VCaP (cell line): ENCODE measurements at regions not wholly inside any gene's neighbourhood (a gene's known extent, or its start where the extent isn't known, plus 50 kb on each side); places are given as distances from the start of the nearest gene placed in this dataset.
A peak's percentile ranks its signal among the peaks of the same experiment; 100 is the strongest.
"Not testable (repeated sequence)": the region's sequence is repeated elsewhere in the genome, so short reads cannot be mapped to it uniquely, and the experiment has no call there.

ENCODE experiments used
- H3K27ac ChIP-seq: fragments of 450-650 bp; 2 replicates; pipeline ENCODE4 v1.5.1; 2017
- TF ChIP-seq, protein P1 (sequence below): fragments of 450-650 bp; conservative IDR thresholded peaks from 2 replicates; pipeline ENCODE4 v1.5.1; 2017; ENCODE audit warnings: mild to moderate bottlenecking, moderate library complexity

DNA sequence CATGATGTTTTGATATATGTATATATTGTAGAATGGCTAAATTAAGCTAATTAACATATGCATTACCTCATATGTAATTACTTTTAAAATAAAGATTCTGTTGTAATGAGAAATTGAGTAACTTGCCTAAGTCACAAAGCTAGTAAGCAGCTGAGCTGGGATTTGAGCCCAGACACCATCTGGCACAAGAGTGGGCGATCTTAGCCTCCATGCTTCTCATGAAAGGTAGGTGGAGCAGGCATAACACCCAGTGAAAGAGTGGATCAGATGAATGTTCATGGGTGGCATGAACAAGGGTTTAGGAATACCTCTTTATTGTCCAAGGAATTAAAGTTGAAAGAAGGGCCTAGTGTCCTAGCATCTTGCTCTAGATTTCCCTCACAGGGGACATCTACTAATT is 365.4 kb downstream of the TFAP2B start:
- TF ChIP-seq, protein P1, sequence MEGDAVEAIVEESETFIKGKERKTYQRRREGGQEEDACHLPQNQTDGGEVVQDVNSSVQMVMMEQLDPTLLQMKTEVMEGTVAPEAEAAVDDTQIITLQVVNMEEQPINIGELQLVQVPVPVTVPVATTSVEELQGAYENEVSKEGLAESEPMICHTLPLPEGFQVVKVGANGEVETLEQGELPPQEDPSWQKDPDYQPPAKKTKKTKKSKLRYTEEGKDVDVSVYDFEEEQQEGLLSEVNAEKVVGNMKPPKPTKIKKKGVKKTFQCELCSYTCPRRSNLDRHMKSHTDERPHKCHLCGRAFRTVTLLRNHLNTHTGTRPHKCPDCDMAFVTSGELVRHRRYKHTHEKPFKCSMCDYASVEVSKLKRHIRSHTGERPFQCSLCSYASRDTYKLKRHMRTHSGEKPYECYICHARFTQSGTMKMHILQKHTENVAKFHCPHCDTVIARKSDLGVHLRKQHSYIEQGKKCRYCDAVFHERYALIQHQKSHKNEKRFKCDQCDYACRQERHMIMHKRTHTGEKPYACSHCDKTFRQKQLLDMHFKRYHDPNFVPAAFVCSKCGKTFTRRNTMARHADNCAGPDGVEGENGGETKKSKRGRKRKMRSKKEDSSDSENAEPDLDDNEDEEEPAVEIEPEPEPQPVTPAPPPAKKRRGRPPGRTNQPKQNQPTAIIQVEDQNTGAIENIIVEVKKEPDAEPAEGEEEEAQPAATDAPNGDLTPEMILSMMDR = no peak
- H3K27ac ChIP-seq = no peak overlapping the region

DNA sequence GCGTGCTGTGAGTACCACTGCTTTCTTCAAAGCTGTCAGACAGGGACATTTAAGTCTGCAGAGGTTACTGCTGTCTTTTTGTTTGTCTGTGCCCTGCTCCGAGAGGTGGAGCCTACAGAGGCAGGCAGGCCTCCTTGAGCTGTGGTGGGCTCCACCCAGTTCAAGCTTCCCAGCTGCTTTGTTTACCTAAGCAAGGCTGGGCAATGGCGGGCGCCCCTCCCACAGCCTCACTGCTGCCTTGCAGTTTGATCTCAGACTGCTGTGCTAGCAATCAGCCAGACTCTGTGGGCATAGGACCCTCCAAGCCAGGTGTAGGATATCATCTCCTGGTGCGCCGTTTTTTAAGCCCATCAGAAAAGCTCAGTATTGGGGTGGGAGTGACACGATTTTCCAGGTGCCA is 374.5 kb downstream of the TFAP2B start:
- not testable (repeated sequence) for H3K27ac ChIP-seq

DNA sequence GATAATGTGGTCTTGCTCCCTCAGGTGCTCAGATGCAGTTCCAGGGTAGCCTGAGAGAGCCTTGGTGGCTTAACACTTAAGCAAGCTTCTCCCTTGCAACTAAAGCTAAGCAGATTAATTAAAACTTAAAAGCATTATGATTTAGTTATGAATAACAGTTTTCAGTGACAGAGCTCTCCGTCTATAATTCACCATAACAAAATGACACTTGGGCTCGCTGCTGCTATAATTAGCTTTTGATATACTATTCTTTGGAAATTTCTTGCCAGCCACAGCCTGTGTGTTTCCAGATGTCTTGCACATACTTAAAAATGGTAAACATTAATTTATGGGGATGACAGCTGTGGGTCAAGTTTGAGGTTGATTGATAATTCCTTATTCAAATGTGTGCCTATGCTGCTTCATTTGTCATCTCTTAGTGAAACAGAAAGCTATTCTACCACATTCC is 380.5 kb downstream of the TFAP2B start:
- H3K27ac ChIP-seq = no peak overlapping the region
- TF ChIP-seq, protein P1 = no peak

DNA sequence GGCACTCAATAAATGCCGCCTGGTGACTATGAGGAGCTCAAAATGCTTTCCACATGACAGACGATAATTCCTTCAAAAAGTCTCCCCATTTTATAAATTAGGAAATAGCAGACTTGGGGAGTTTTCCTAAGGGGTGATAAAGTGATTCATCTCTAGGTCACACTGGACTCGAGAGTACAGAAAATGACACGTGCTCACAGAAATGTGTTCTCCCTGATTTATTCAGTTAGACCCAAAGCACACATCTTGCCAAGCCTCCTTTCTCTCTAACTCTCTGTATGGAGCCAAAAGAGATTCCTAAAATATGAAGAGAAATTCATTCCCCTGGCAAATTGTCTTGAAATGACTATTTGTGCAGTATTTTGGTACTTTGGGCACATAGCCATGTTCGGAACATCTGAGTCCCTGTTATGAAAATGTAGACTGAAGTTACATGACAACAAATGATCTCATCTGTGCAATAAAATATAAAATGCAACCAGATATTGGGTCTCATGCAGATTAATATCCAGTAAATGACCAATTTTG is 381.1 kb downstream of the TFAP2B start:
- no peak overlapping the region for H3K27ac ChIP-seq
- TF ChIP-seq, protein P1 = no peak

DNA sequence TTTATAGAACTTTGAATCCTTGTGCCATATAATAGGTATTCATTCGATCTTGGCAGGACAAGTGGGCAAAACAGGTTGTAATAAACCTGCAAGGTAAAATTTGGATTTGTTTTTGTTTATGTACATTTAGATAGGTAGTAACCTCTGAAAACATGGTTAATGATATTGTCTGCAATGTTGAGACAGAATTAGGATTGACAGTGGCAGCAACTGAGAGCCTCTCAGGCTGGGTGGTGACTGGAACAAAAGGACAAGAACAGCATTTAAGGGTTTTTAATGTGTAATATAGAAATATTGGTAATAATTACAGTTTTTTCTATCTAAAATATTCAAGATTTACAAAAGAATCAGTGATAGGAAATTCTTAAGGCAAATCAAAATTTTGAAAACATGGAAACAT is 382.0 kb downstream of the TFAP2B start:
- H3K27ac ChIP-seq = no peak overlapping the region
- TF ChIP-seq, protein P1 = no peak

DNA sequence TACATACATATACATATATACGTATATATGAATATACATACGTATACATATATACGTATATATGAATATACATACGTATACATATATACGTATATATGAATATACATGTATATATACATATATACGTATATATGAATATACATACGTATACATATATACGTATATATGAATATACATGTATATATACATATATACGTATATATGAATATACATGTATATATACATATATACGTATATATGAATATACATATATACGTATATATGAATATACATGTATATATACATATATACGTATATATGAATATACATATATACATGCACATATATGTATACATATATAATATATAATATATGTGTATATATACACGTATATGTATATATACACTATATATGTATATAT is 384.0 kb downstream of the TFAP2B start:
- not testable (repeated sequence) for H3K27ac ChIP-seq

DNA sequence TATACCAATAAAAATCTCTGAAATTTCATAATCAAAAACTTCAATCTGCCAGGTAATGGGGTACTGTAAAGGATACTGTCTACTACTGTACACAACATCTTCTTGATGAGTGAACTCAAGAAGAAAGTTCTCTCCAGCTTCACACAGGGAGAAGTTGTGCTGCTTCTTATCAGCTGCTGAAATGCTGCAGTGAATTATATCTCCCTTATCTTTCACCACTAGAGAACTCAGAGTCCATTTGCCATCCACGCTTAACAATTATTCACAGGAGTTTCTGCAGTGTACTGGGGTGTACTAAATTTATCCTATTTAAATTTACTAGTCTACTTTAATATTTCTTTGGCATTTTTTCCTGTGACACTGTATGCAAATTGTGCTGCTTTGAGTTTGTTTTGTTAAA is 384.8 kb downstream of the TFAP2B start:
- TF ChIP-seq, protein P1 = no peak
- peak overlapping the region; percentile 38; the same call in 1 of the 2 replicates for H3K27ac ChIP-seq

DNA sequence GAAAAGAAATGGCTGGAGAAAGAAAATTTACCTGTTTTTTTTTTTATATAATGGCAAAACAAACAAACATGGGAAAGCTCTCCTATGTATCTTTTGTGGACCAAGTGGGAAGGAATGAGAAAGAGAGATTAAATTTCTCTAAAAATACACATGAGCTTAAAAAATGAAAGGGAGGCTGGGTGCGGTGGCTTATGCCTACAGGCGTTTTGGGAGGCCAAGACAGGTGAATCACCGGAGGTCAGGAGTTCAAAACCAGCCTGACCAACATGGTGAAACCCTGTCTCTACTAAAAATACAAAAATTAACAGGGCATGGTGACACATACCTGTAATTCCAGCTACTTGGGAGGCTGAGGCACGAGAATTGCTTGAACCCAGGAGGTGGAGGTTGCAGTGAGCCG is 388.0 kb downstream of the TFAP2B start:
- H3K27ac ChIP-seq = not testable (repeated sequence)

DNA sequence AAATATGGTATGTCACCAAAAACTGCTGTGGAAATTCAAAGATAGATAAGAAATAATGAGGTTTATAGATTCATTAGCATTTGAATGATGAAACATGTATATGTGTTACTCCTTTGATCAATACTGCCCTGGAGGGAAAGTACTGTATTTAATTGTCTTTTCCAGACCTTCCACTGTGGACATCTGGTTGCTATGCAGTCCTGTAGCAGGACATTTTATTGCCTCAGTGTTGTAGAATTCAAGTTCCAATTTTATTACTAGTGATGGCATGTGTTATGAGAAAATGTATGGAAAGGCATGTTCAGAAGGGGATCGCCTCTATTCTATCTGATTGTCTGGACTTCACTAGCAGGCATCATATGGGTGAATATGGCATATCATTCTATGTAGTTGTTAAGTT is 391.0 kb downstream of the TFAP2B start:
- TF ChIP-seq, protein P1 = no peak
- no peak overlapping the region for H3K27ac ChIP-seq
